Mesenteric fat pad (tissue), 1 donor: ENCODE measurements at regions not wholly inside any gene's neighbourhood (a gene's known extent, or its start where the extent isn't known, plus 50 kb on each side); places are given as distances from the start of the nearest gene placed in this dataset.

Experiments
- DNase-seq: peaks from one replicate; pipeline ENCODE4 v3.0.0-alpha.2; 2020; ENCODE audit warnings: low spot score
- donor health status: DM: yes; HTN: yes; CAD: no.

DNA sequence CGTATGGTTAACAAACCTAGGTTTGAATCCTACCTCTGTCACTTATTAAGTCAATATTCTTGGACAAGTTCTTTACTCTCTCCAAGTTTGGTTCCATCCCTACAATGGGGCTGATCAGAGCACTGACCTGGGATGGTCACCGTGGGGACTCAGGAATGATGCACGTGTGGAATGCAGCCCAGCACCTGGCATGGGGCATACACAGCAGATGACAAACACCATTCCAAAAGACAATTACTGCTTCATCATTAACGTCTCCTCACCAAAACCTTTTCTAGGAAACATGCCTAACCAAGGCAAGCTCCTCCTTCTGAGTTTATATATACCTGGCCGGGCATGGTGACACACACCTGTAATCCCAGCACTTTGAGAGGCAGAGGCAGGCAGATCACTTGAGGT lies 532.9 kb upstream of the ID2 start:
- no peak for DNase-seq

DNA sequence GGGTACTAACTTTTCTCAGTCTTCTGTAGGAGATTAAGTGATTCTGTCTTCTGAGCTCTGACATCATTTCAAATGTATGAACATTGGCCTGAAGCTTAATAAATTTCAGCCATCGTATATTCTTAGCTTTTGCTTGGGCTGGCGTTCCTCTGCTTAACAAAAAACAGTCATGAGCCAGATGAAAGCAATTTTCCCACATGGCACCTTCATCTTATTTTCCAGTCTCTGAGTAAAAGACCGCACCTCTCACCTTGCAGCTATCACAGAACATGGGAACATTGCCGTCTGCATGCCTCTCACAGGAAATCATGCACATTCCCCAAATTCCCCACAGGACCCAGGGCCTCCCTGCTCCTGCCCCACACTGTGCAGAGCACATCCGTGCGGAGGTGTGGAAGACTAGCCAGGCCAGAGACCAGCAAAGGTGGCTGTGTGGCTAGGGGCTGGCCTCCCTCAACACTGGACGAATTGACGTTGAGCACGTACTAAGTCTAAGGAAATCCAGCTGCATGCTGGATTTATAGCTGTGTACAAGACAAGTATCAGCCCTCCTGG lies 531.8 kb upstream of the ID2 start:
- no peak for DNase-seq

DNA sequence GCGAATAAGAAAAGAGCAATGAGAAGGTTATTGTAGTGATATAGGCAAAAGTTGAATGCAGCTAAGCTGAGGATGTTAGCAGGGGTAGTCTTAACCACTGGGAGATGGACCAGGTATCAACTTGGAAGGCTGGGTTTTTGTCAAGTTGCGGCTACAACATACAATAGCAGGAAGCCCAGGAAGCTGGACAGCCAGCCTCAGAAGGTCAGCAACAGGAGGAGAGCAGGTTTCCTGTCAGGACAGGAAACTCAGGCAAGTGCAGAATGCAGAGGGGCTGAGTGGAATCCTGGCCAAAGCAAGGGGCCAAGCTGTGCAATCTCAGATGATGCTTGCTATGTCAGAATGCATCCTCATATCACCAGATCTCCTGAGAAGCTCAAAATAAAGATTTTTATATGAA lies 530.0 kb upstream of the ID2 start:
- no peak for DNase-seq

DNA sequence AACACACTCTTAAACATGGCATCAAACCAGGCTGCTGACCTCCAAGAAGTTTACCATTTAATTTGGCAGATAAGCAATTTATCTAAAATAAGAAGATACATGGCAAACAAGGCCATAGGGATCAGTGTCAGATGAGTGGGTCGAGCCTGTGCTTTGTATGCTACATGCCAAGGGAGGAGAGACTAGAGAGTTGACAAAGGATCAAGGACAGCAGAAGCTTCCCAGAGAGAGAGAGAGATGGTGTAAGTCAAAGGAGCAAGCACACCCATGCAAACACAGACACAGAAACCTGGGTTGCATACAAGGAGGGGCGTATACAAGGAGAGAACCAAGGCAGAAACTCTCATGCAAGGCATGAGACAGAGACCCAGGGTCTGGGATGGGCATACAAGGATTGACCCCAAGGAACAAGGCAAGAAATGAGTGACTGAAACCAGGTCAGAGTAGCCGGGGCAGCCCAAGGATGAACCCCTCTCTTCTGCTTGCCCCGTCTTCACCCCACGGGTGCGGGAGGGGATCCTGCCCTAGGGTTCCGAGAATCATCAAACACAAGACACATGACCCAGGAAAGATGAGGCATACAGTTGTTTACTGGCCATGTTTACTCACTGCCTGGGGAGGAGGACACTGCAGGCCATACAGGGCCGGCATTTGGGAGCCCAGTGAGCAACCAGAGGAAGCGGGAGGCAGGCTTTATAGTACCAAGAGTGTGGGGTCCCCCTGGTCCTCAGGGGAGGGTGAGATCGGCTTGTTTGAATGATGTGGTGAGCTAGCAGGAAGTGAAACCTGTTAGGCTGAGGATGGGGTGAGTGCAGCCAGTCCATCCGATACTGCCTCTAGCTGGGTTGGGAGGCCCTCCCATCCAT lies 529.2 kb upstream of the ID2 start:
- no peak for DNase-seq

DNA sequence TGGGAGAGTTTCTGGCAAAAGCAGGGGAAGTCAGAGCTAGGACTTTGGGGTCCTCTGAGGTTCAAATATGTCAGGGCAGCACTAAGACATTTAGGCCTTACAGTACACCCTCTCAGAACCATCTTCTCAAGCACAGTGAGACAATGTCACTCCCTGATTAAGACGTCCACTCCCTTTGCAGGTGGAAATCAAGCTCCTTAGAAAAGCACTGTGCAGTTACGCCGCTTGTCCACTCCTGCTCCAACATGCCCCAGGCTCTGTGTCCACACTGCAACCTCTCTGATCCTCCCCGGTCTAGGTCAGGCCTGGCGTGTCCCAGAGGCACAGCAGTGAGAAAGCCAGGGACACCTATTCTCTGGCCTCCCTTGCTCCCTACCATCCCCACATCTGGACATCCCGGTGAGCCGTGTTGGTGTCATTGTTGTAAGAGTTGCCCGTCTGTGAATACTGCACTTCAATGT lies 528.6 kb upstream of the ID2 start:
- DNase-seq, result no peak

DNA sequence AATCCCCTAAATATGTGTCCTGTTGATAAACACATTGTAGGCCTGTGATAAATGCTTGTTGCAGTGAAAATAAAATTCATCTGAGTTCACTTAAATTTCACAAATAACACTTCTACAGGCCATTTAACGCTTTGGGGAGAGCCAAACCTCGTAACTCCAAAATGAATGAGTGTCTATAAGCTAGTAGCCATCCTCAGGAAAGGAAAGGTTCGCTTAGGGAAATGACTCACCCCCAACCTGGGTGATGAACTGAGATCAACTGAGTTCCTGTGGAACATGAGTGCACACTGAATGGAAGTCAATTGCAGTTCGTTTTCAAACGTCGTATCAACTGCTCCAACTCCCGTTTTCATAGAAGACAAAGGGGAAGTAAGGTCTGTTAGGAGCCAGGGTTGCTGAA lies 527.6 kb upstream of the ID2 start:
- no peak for DNase-seq

DNA sequence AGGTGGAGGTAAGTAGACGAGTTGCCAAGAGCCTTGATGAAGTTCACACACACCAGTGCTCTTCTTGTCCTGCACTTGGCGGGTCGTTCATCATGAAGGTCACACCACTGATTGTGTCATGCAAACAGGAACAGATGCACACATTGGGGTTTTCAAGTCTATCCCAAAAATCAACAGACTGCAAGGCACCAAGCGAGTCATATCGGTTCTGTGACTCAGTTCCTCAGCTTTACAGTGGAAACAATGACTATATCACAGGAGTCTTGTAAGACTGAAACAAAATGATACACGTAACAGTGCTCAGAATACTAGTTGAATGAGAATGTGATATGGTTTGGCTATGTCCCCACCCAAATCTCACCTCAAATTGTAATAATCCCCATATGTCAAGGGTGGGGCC lies 526.9 kb upstream of the ID2 start:
- DNase-seq, result no peak

DNA sequence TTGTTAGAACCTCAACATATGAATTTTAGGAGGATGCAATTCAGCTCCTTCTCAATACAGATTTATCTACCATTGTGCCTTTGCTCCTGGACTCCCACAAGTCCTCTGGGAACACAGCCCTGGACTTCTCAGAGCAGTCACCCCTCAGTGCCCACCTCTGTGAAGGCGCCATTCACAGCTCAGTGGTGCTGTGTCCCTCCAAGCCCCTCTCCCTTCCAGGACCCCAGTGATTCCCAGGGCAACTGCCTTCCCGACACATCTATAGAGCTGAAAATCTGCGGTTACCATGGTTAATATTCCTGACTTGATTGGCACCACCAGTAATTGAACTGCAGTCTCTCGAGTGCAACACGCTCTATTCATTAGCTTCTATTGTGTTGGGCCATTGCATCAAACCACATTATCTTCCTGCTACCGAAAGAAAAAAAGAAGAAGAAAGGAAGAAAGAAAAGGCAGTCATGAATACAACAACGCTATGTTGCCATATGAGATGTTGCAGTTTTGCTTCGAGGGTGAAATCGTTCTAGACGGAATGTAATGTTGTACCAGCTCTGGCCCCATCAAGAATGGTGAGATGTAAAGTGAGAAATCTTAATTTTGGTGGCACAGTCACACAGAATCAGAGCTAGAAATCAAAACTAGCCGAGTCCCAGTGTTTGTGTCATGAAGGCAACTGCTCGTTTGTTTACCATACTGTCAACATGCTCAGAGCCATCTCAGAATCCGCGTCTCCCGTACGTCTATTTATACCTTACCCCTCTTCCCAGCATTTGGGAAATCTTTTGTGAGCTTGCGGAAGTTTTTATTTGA lies 524.0 kb upstream of the ID2 start:
- no peak for DNase-seq

DNA sequence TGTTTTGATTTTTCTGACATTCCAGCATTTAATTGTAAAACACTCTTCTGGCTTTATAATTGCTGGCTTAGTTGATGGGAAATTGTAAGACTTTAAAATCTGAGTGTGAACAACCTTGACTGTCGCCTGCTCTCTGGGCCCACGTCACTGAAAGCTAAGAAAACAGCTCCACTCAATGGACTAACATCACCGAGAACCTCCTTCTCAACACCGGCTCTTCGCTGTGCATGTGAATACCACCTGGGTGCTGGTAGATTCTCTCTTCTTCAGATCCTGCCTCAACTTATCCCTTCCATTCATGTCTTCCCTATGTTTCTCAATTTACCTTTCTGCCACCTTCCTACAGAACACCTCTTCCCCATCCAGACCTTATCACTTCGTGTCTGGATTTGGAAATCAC lies 523.1 kb upstream of the ID2 start:
- no peak for DNase-seq

DNA sequence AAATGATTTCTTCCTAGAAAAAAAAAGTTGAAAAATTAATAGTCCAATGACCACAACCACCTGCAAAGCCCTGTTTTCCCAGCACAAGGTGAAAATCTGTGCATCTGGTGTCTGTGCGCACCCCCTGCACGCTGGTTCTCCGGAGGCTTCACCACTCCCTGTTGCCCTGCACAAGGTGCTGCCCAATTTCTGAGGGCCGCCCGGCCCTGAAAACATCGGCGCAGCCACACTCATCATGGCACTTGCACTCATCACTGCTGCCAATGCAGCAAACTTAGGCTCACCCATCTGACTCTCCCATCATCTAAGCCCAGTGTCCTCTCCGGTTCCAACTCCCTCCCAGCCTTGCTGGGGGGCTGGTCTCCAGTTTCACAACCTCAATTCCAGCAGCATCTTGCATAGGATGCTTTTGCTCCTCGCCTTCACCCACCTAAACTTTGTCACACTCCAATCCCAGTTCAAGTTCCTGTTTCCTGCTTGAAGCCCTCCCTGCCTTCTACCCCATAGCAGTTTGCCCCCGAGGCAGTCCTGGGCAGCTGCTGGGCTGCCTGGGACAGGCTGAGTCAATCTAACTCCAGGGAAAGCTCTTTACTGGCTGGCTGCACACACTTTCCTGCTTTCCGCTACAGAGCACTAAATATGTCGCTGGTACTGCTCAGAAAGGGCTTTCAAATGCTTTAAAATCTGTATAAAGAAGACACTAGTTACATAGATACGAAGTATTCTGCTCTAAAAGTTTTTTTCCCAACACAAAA lies 522.5 kb upstream of the ID2 start:
- DNase-seq, result no peak

DNA sequence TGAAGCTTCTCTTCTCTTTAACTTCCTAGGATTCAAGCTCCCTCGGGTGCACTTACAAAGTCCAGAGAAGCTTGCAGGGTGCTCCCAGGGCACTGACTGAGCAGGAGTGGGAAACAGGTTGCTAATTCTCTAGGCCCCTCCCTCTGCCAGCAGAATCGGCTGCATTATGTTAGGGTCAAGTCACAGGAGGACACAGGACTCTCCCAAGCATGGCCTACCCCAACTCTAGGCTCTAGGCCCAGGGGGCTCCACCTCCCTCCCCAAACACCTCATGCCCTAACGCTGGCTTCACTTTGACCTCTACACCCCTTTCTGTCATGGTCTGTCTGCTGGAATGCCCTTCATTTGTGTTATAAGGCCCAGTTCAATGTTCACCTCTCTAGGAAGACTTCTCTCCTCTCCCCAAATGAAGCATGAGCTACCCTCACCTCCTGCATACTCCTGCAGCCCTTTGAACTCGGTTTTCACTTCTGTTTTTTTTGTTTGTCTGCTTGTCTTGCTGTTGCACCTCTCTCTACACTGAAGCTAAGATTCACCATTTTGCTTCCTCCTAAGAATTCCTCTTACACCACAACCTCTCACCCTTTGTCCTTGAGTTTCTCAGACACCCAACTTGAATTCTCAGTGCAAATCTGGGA lies 521.8 kb upstream of the ID2 start:
- DNase-seq, result no peak

DNA sequence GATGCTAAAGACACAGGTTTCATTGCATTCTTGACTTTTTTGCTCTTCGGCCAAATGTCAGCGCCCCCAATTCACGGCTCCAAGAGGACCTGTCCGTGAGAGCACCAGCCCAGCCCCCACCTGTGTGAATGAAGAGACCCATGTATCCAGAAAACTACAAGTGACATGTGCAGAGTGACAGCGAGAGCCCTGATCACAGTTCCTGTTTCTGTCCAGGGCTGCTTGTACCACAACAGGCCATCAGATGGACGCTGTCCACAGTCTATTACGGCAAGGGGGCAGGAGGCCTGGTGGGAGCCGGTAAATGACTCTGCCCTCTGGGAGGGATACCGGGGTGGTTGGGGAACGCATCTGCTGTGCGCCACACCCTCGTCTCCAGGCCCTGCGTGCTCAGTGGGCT lies 520.9 kb upstream of the ID2 start:
- no peak for DNase-seq

DNA sequence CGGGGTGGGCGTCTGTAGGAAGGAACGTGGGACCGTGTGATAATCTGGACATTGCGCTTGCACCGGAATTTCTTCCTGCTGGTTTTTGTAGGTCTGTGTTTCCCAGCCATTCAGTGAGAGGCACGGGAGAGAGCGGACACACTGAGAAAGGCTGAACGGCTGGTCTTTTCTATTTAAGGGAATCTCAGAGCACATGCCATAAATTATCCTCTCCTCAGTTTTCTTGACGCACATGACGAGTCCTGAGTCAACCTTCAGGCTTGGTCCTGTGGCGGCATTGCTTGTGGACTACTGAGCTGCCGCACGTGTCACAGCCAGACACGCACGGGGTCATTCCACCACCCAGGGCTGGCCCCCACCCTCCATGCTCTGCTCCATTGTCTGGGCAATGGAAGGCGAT lies 519.3 kb upstream of the ID2 start:
- DNase-seq, result no peak

DNA sequence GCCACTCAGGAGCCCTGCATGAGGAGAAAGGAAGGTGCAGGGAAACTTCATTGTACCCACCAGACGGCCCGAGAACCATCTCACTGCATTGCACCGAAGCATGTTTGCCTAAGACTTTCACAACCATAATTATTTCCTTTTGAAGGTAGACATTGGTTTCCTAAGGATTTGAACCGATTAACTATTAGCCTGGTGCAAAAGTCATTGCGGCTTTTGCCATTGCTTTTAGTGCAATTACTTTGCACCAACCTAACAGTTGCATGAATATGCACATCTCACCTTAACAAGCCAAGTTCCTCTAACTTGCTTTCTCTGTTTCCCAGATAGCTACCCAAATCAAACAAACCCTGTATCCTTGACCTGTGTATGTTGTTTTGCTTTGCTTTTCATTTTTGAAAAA lies 516.3 kb upstream of the ID2 start:
- no peak for DNase-seq

DNA sequence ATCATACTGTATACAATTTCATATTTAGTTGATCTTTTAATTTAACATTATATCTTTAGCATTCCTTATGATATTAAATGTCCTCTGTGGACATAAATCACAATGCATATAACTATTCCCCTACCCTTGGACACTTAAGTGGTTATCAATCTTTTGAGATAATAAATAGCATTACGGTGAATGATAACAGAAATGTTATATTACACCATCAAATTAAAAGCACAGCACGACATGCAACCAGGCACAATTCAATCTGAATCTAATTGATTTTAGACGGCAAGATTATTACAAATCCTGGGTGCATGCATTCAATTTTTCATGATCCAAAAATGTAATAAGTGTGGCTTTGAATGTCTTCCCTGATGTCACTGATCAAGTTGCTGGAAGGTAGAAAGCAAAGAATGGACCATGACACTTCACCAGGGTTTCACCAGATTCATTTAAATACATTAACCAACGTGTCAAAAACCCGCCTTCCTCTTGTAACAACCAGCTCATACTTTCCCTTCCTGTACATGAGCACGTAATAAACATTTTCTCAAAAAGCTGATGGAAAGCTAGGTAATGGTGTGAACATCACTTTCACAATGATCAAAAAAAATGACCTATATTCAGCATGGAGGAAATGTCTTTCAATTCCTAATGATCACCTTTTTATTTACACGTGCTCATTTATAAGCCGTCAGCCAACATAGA lies 513.7 kb upstream of the ID2 start:
- DNase-seq, result no peak

DNA sequence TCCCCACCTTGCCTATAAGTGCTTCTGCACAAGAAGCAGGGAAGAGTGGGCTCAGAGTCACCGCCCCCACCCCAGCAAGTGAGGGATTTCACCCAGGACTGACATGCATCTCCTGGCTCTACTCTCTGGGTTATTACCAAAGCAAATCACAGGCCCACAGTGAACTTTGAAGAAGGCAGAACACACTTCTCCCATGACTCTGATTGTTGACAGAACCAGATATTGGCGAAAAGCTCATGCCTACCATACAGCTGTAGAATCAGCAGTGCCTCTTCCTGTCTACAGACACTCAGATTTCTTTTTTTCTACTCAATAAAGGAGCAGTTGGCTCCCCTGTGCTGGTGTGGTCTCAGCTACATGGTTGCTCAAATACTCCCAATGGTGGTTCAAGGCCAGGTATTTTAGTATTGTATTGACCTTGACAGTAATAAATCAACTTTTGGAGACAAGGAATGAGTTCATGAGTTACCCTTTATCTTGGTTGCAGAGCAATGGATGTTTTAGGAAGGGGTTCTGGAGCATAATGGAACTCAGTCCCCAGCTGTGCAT lies 512.9 kb upstream of the ID2 start:
- DNase-seq, result no peak

DNA sequence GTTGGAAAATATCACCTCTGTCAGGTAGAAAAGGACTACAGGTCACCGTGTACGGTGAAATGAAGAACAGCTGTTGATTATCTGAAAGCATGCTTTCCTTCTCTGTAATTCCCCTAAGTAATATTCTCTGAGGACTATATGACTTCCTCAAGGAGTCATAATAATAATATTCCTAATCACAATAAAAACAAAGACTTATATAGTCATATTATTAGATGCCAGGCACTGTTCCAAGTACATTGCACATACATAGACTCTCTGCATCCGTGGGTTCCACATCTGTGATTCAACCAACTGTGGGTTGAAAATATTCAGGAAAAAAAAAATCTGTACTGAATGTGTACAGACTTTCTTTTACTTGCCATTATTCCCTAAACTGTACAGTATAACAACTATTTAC lies 512.4 kb upstream of the ID2 start:
- no peak for DNase-seq

DNA sequence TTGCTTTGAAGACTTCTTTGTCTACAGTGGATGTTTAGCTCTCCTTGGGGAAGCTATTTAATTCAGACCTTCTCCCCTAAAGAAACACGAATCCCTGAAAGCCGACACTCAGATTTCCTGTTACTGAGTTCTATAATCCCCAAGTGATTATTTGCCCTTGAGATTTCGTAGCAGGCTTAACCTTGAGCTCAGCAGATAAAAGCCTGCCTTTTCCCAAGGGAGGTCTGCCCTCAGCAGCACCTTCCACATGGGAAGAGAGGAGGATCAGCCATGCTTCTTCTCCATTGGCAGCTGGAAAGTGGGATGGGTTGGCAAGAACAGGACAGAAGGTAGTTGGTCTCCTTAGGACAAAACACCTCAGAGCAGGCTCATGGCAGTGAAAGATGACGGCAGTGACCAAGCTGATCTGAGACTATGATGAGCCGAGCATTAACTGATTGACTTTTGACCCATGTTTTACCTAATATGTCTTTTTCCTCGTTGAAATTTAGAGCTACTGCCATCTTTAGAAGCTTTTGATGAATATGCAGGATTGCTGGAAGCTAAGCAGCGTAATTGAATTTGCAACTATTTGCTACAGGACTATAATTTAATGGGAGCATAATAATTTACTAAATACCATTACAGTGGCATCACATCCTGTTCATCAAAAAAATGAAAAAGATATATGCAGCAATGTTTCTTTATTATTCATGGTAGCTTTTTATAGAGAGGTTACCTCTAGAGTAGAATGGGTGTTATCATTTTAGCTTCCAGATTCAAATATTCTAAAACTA lies 511.1 kb upstream of the ID2 start:
- DNase-seq, result no peak

DNA sequence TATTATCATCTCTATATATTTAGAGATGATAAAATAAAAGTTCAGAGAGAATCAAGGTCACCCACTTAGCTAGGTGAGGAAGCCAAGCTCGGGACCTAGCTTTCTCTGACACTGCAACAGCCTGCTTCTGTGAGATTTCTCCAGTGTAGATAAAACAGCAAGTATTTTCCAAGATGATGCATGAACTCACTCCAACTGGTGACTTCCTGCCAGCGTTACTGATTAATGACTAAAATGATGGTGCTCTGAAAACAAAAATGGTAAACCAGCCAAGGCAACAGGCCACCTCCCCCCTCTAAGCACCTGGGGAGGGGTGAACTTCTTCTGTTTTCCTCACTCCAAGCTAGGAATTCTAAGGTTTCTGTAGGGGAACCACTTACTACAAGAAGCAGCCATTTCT lies 510.2 kb upstream of the ID2 start:
- DNase-seq, result no peak
